ENCODE measurements at regions not wholly inside any gene's neighbourhood (a gene's known extent, or its start where the extent isn't known, plus 50 kb on each side); places are given as distances from the start of the nearest gene placed in this dataset.

DNA sequence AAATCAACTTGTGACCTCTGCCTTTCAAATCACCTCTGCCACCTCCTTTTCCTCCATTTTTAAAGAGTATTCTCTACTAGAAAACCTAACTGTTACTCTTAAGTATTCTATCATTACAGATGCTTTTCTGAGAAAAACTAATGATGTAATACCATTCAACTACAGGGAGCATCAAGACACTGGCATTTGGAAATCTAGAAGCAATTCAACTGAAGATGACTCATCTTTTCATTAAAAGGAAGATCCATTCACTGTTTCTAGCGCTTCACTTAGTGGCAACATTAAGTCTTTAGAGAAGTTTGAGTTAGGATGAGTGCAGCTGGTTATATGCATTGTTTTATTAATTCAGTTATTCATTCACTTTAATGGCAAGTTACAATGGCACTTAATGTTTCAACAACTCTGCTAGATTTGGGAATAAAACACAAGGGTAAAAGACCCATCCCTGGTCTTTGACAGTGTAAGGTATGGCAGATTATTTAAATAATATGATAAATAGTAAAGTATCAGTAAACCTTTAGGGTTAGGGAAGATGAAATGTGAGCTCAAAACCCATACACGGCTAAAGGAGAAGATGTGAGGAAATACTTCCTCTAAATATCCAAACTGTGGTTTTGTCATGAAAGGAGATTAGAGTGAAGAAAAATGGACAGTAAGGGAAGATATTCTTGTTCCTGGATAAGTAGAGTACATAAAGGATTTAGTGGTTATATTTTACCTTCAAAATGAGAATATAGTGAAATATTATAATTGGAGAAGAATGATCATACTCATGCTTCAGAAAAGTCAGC, 61.7 kb downstream of the KCNJ2 start:
- no peak for DNase-seq

DNA sequence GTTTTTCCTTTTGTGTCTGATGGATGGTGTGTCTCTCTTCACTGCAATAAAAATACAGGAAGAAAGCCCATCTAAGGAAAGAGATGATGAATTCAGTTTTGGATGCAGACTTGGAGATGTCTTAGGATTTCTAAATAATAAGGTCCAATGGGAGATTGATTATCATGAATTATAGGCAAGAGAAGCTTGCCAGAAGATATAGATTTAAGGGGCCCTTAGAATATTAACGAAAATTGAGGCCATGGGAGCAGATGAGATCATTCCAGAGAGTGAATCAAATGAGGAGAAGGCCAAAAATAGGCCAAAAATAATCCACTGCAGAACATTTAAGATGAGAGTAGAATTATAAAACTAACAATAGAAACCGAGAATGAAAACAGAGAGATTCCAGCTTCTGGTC, 63.1 kb downstream of the KCNJ2 start:
- peak; percentile 26 for DNase-seq

- DNase-seq, result no peak
Observed at GRCh38 chr17:70235252-70235651, 65.9 kb downstream of the KCNJ2 start.

DNA sequence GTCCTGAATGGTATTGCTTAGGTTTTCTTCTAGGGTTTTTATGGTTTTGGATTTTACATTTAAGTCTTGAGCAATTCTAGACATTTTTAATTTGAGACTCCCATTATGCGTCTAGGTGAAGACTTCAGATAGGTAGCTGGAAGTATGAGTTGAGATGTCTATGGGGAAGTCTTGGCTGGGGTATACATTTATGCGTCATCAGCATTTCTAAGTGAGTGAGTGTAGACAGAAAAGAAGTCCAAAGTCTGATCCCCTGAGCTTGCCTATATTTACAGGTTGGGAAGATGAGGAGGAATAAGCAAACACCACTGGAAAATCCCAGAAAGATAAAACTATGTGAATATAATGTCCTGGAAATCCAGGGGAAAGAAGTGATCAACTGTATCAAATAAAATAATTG, 68.9 kb downstream of the KCNJ2 start:
- DNase-seq, result no peak

DNA sequence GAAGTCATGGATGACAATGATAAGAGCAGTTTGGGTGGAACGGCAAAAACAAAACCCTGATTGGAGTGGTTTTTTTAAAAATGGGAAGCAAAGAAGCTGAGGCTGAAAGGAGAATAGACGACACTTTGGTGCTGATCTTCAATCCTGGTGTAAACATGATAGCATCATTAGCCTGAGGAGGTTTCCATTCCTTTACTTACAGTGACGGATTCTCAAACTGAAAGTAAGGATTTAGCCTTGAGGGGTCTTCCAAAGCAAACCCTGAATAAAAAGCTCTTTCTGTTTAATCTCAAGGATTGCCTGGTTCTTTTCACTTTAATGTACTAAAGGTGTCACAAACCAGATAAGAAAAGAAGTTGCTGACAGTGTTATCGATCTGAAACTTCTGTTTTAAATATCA, 69.3 kb downstream of the KCNJ2 start:
- no peak for DNase-seq

DNA sequence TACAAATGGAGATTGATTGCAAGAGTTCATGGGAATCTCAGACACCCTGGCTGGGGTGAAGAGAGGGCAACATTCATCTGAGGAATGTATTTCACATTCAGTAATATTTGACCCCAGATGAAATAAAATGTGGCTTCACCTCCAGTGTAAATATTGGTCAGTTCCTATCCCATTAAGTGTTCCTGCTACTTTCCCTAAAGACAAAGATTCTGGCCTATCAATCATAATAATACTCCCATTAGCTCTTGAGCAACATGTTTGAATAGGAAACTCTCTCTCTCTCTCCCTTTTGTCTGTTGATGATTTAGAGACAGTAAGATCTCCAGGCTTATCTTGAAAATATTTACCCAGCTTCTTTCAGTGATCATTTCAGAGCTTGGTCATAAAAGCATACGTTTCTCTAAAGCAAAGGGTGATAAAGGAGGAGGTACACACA, 70.1 kb downstream of the KCNJ2 start:
- DNase-seq, result no peak

DNA sequence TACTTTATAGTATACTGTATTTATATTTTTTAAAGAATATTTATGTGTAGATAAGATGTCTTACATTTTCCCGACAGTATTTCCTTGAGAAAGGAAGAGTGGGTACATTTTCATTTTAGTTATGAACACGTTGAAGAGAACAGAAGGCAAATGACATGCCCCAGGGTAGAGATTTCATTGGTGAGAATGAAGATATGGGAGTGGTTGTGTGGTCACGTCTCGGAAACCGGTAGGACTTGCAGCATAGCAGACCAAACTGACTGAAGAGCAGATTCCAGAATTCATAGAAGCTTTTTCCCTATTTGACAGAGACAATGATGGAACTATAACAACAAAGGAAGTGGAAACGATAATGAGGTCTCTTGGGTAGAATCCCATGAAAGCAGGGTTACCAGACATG, 71.7 kb downstream of the KCNJ2 start:
- no peak for DNase-seq

- DNase-seq, result no peak
Observed at GRCh38 chr17:70242781-70243437, 73.6 kb downstream of the KCNJ2 start.

DNA sequence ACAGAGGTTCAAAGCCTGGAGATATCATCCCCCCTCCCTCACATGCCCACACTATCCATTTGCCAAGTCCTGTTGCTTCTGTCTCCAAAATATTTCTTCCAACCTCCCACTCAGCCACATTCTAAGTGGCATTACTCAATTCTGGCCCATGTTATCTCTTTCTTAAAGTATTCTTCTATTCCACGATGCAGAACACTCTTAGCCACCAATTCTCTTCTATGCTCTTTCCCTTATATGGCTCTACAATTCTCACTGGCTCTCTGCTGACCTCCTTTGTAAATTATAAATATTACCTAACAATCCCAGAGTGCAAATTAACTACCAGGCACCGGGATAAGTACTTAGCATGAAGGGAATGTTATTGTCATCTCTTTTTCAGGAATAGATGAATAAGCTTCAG, 82.4 kb downstream of the KCNJ2 start:
- no peak for DNase-seq

- no peak for DNase-seq
Observed at GRCh38 chr17:70254735-70255460, 85.6 kb downstream of the KCNJ2 start.

DNA sequence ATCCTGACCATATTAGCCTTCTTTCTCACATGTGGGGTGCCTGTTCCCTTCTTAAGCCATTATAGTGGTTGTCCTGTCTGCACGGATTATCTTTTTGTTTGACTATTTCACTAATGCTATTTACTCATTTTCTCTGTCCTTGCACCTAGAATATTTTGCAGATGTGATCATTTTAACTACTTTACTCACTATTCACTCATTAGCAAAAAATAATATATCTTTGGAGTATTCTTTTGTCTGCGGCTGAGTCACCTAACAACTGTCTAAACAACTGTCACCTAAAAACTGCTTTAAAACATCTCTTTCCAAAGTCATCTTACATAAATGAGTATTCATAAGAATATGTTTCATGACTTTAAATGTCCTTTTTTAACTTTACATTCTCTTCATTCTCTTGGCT, 87.4 kb downstream of the KCNJ2 start:
- DNase-seq, result no peak

DNA sequence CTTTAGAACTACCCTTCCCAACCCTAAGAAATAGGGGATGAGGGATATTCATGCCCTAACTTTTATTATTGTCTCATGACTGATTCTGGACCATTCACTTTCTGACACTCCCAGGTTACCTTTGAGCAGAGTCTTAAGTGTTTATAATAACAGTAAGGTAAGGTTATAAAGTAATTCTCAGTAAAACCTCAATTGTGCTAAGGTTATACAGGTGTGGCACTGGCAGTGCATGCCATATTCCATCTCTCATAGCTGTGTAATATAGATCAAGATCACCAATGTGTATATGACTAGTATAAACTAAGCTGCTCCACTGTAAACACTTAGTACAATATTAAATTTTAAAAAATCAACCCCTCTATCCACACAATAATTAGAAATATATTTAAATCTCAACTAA, 89.1 kb downstream of the KCNJ2 start:
- no peak for DNase-seq

DNA sequence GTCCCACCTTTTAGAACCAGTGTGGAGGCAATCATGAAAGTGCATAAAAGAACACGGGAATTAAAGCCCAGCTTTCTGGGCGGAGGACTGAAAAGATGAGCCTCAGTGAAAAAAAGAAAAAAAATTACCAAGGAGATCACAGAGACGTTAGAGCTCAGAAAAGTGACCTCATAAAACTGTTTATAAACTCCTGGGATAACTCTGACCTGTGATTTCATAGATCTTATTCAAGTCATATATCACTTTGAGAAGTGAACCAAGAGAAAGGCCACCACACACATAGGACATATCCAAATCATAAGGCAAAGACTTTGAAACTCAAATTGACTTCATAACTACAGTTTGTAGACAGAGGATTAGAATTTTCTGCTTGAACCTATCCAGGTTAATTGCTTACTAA, 90.1 kb downstream of the KCNJ2 start:
- DNase-seq, result no peak

DNA sequence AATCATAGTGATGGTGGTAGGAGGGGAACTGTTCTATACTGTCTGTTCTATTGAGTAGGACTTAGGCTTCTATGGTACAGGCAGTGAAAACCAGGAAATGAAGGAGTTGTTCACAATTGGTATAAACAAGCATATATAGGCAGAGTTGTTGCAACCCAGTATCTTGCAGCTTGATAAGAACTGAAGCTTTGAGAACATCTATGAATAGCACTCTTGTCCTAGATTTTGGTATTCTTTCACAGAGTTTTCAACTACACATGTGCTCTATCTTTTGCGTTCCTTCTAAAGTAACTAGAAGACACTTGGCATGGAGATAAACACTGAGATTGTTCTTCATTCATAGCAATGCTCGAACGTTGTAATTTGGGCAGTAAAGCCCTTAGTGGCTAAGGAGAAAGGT, 91.8 kb downstream of the KCNJ2 start:
- DNase-seq, result no peak

- DNase-seq, result no peak
Observed at GRCh38 chr17:70265471-70265870, 96.1 kb downstream of the KCNJ2 start.

- DNase-seq, result no peak
Observed at GRCh38 chr17:70266394-70266793, 97.1 kb downstream of the KCNJ2 start.

DNA sequence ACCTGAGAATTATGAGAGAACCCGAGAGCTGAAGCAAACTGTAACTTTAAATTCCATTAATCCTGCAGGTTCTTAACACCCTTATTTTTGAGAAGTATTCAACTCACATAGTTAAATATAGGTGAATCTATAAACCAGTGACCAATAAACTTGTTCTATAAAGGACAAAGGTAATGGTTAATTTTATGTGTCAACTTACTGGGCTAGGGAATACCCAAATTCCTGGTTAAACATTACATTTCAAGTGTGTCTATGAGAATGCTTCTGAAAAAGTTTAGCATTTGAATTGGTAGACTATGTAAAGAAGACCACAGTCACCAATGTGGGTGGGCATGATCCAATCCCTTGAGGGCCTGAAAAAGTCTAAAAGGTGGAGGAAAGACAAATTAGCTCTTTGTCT, 99.1 kb downstream of the KCNJ2 start:
- DNase-seq, result no peak

DNA sequence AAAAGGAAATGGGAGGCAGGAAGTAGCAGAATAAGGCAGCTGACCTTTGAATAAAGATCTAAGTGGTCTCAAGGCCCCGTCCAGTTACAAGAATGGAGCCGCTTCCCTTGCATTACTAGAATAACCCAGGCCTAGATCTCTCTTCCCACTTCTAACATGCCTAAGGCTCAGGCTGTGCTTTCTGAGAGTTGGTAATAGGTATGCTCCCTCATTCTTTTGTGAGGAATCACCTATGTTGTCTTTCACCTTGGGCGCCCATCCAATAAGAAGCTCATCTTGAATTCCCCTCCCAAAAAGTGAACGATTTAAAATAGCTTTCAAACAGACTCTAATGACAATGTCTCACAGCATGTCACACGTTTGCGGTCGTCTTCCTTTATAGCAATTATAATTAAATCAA, 101.2 kb downstream of the KCNJ2 start:
- no peak for DNase-seq

- DNase-seq, result no peak
Observed at GRCh38 chr17:70271200-70271599, 101.9 kb downstream of the KCNJ2 start.

GRCh38 chr17:70271672-70272071, 102.3 kb downstream of the KCNJ2 start:
- no peak for DNase-seq

GRCh38 chr17:70274255-70274654, 104.9 kb downstream of the KCNJ2 start:
- DNase-seq, result no peak

GRCh38 chr17:70276906-70277305, 107.6 kb downstream of the KCNJ2 start:
- no peak for DNase-seq

- DNase-seq, result no peak
Observed at GRCh38 chr17:70278844-70279462, 109.6 kb downstream of the KCNJ2 start.

Data from muscle of arm (tissue), 1 donor.